Neural cell (in vitro differentiated cells): ENCODE measurements at regions not wholly inside any gene's neighbourhood (a gene's known extent, or its start where the extent isn't known, plus 50 kb on each side); places are given as distances from the start of the nearest gene placed in this dataset.

Source experiments
- H2AFZ ChIP-seq: fragments of 200-600, 300-800 bp; sonication (generic), shearing (Covaris generic); 2 replicates; pipeline ENCODE4 v1.6.0; 2014; ENCODE audit warnings: low read depth, mild to moderate bottlenecking, antibody characterized with exemption, low read length, moderate library complexity
- H3F3A ChIP-seq: fragments of 200-600 bp; shearing (Covaris generic); 2 replicates; pipeline ENCODE4 v1.6.1; 2016; ENCODE audit warnings: mild to moderate bottlenecking, moderate library complexity, mixed read lengths, antibody characterized with exemption, low read length; ENCODE audit not compliant: insufficient read depth, poor library complexity, severe bottlenecking
- H3K27ac ChIP-seq: fragments of 200-600, 300-800 bp; sonication (generic), shearing (Covaris generic); 2 replicates; pipeline ENCODE4 v1.5.1; 2014; ENCODE audit warnings: mild to moderate bottlenecking, low read length, moderate library complexity
- H3K27me3 ChIP-seq: fragments of 300-800, 200-600 bp; sonication (generic), shearing (Covaris generic); 2 replicates; pipeline ENCODE4 v1.6.0; 2014; ENCODE audit warnings: mild to moderate bottlenecking, low read depth, low read length, moderate library complexity; ENCODE audit not compliant: insufficient read depth
- H3K36me3 ChIP-seq: fragments of 300-800, 200-600 bp; sonication (generic), shearing (Covaris generic); 2 replicates; pipeline ENCODE4 v1.5.1; 2014; ENCODE audit warnings: mild to moderate bottlenecking, antibody characterized with exemption, low read length, moderate library complexity; ENCODE audit not compliant: insufficient read depth
- H3K4me2 ChIP-seq: fragments of 300-800, 200-600 bp; sonication (generic), shearing (Covaris generic); 2 replicates; pipeline ENCODE4 v1.6.0; 2014; ENCODE audit warnings: mild to moderate bottlenecking, low read length
- H3K4me3 ChIP-seq: fragments of 300-800, 200-600 bp; sonication (generic), shearing (Covaris generic); 2 replicates; pipeline ENCODE4 v1.5.1; 2014; ENCODE audit warnings: mild to moderate bottlenecking, low read length, moderate library complexity
- H3K79me2 ChIP-seq: fragments of 200-600 bp; shearing (Covaris generic); replicated peaks from 2 replicates; pipeline ENCODE4 v1.6.0; 2014; ENCODE audit warnings: mild to moderate bottlenecking, low read length, moderate library complexity; ENCODE audit not compliant: insufficient read depth
- H3K9ac ChIP-seq: fragments of 300-800, 200-600 bp; sonication (generic), shearing (Covaris generic); 2 replicates; pipeline ENCODE4 v1.6.1; 2016; ENCODE audit warnings: mild to moderate bottlenecking, low read length, mixed read lengths
- H3K9me2 ChIP-seq: fragments of 200-600 bp; shearing (Covaris generic); 2 replicates; pipeline ENCODE4 v1.6.1; 2016; ENCODE audit warnings: mild to moderate bottlenecking, low read length, mixed read lengths; ENCODE audit not compliant: insufficient read depth
- H3K9me3 ChIP-seq: fragments of 200-600, 300-800 bp; sonication (generic), shearing (Covaris generic); 2 replicates; pipeline ENCODE4 v1.6.1; 2016; ENCODE audit warnings: mild to moderate bottlenecking, mixed run types, low read length, moderate library complexity, mixed read lengths
- H4K20me1 ChIP-seq: fragments of 200-600 bp; shearing (Covaris generic); 2 replicates; pipeline ENCODE4 v1.6.1; 2016; ENCODE audit warnings: mild to moderate bottlenecking, mixed run types; ENCODE audit not compliant: insufficient read depth
- CTCF ChIP-seq: fragments of 450-650 bp; IDR thresholded peaks from 2 replicates; pipeline ENCODE4 v1.5.1; 2014; ENCODE audit warnings: antibody characterized with exemption, mild to moderate bottlenecking, moderate library complexity; ENCODE audit not compliant: poor library complexity, severe bottlenecking
- EP300 ChIP-seq: fragments of 450-650 bp; conservative IDR thresholded peaks from 2 replicates; pipeline ENCODE4 v1.6.1; 2014; ENCODE audit warnings: antibody characterized with exemption, mild to moderate bottlenecking, moderate library complexity; ENCODE audit not compliant: poor library complexity, severe bottlenecking
- EZH2 ChIP-seq: fragments of 200-600, 300-800 bp; shearing (Covaris generic), sonication (generic); IDR thresholded peaks from 2 replicates; pipeline ENCODE4 v1.6.1; 2014; ENCODE audit warnings: antibody characterized with exemption, low read length, borderline replicate concordance, mild to moderate bottlenecking; ENCODE audit not compliant: insufficient read depth, poor library complexity, severe bottlenecking
- MXI1 ChIP-seq: fragments of 450-650 bp; conservative IDR thresholded peaks from 2 replicates; pipeline ENCODE4 v1.6.1; 2014; ENCODE audit warnings: antibody characterized with exemption, mild to moderate bottlenecking; ENCODE audit not compliant: poor library complexity, severe bottlenecking
- POLR2AphosphoS5 ChIP-seq: IDR thresholded peaks from 2 replicates; pipeline ENCODE4 v1.6.1; 2012
- RAD21 ChIP-seq: fragments of 450-650 bp; conservative IDR thresholded peaks from 2 replicates; pipeline ENCODE4 v1.6.1; 2014; ENCODE audit warnings: antibody characterized with exemption, mild to moderate bottlenecking, moderate library complexity
- REST ChIP-seq: IDR thresholded peaks from 2 replicates; pipeline ENCODE4 v1.6.1; 2012; ENCODE audit warnings: borderline replicate concordance
- SMC3 ChIP-seq: fragments of 450-650 bp; conservative IDR thresholded peaks from 2 replicates; pipeline ENCODE4 v1.6.1; 2014; ENCODE audit warnings: antibody characterized with exemption, mild to moderate bottlenecking, moderate library complexity; ENCODE audit not compliant: poor library complexity
- TAF1 ChIP-seq: IDR thresholded peaks from 2 replicates; pipeline ENCODE4 v1.6.1; 2012; ENCODE audit warnings: low read depth

GRCh38 chr13:34156841-34157365 lies 339.0 kb downstream of the RFC3 start:
- H4K20me1 ChIP-seq: no peaks in the 10 kb centered on the region
- TF ChIP-seq EZH2: no peak
- no peak for TF ChIP-seq TAF1
- TF ChIP-seq RAD21: no peak
- no peak for TF ChIP-seq POLR2AphosphoS5
- no peak for TF ChIP-seq REST
- TF ChIP-seq EP300: no peak
- no peak for TF ChIP-seq CTCF
- TF ChIP-seq MXI1: no peak
- H3K79me2 ChIP-seq: no peaks in the 10 kb centered on the region
- no peaks in the 10 kb centered on the region for H3K27me3 ChIP-seq
- H3K9me3 ChIP-seq: no peaks in the 10 kb centered on the region
- no peak overlapping the region for H2AFZ ChIP-seq
- no peak overlapping the region for H3K4me3 ChIP-seq
- H3F3A ChIP-seq: no peaks in the 10 kb centered on the region
- no peak overlapping the region for H3K4me2 ChIP-seq
- H3K9me2 ChIP-seq: no peaks in the 10 kb centered on the region
- no peak overlapping the region for H3K9ac ChIP-seq
- no peaks in the 10 kb centered on the region for H3K36me3 ChIP-seq
- no peak overlapping the region for H3K27ac ChIP-seq

- no peak for TF ChIP-seq EP300
- TF ChIP-seq SMC3: no peak
- no peak for TF ChIP-seq MXI1
- TF ChIP-seq REST: no peak
- no peak for TF ChIP-seq EZH2
- no peak for TF ChIP-seq TAF1
- no peak for TF ChIP-seq CTCF
- TF ChIP-seq RAD21: no peak
- TF ChIP-seq POLR2AphosphoS5: no peak
These were observed 342.0 kb downstream of the RFC3 start for GRCh38 chr13:34159946-34160345.

More at GRCh38 chr13:34159946-34160345, 342.0 kb downstream of the RFC3 start:
- no peak overlapping the region for H3K4me2 ChIP-seq
- no peak overlapping the region for H3K9ac ChIP-seq
- no peaks in the 10 kb centered on the region for H3K9me2 ChIP-seq
- no peaks in the 10 kb centered on the region for H3K79me2 ChIP-seq
- H3K4me3 ChIP-seq: no peak overlapping the region
- H3F3A ChIP-seq: no peaks in the 10 kb centered on the region
- H3K27me3 ChIP-seq: no peaks in the 10 kb centered on the region
- no peaks in the 10 kb centered on the region for H3K36me3 ChIP-seq
- no peaks in the 10 kb centered on the region for H3K9me3 ChIP-seq
- no peak overlapping the region for H3K27ac ChIP-seq
- no peaks in the 10 kb centered on the region for H4K20me1 ChIP-seq
- H2AFZ ChIP-seq: no peak overlapping the region
